Dermis microvascular lymphatic vessel endothelial cell (primary cell): ENCODE measurements at regions not wholly inside any gene's neighbourhood (a gene's known extent, or its start where the extent isn't known, plus 50 kb on each side); places are given as distances from the start of the nearest gene placed in this dataset.

Source experiments
- DNase-seq, 2 donors: peaks; one replicate each; pipeline versions ENCODE4 v3.0.0 to v3.0.0-alpha.2; 2010; ENCODE audit warnings: low read depth in 2 of 2

- no peak for DNase-seq
Measured at GRCh38 chr2:100222844-100223243, 80.5 kb upstream of the AFF3 start.

GRCh38 chr2:100218552-100218951, 76.2 kb upstream of the AFF3 start:
- DNase-seq = no peak

GRCh38 chr2:100217323-100217722, 74.9 kb upstream of the AFF3 start:
- no peak for DNase-seq

- no peak for DNase-seq
Measured at GRCh38 chr2:100216015-100216414, 73.6 kb upstream of the AFF3 start.

GRCh38 chr2:100215371-100215770, 73.0 kb upstream of the AFF3 start:
- DNase-seq = no peak

GRCh38 chr2:100214265-100214971, 72.0 kb upstream of the AFF3 start:
- no peak for DNase-seq

- no peak for DNase-seq
Measured at GRCh38 chr2:100213595-100213994, 71.2 kb upstream of the AFF3 start.

- DNase-seq = no peak
Measured at GRCh38 chr2:100212850-100213249, 70.5 kb upstream of the AFF3 start.

- DNase-seq = no peak
Measured at GRCh38 chr2:100211521-100211920, 69.1 kb upstream of the AFF3 start.

GRCh38 chr2:100208141-100208770, 65.9 kb upstream of the AFF3 start:
- no peak for DNase-seq

- no peak for DNase-seq
Measured at GRCh38 chr2:100207411-100207885, 65.1 kb upstream of the AFF3 start.

GRCh38 chr2:100206731-100207255, 64.4 kb upstream of the AFF3 start:
- DNase-seq = no peak

GRCh38 chr2:100205174-100205573, 62.8 kb upstream of the AFF3 start:
- no peak for DNase-seq

- no peak for DNase-seq
Measured at GRCh38 chr2:100202567-100202966, 60.2 kb upstream of the AFF3 start.

GRCh38 chr2:100200985-100201384, 58.6 kb upstream of the AFF3 start:
- DNase-seq = peak in 1 of 2 donors; percentile 40

- DNase-seq = no peak
Measured at GRCh38 chr2:100199421-100199820, 57.0 kb upstream of the AFF3 start.

- peak in 1 of 2 donors; percentile 11 for DNase-seq
Measured at GRCh38 chr2:100198461-100199230, 56.3 kb upstream of the AFF3 start.

GRCh38 chr2:100197631-100198153, 55.3 kb upstream of the AFF3 start:
- peak in 1 of 2 donors; percentile 41 for DNase-seq

GRCh38 chr2:100196786-100197494, 54.5 kb upstream of the AFF3 start:
- DNase-seq = no peak

GRCh38 chr2:100195942-100196341, 53.6 kb upstream of the AFF3 start:
- no peak for DNase-seq

GRCh38 chr2:100194951-100195350, 52.6 kb upstream of the AFF3 start:
- no peak for DNase-seq
